OCI-LY1 (cell line): ENCODE measurements at regions not wholly inside any gene's neighbourhood (a gene's known extent, or its start where the extent isn't known, plus 50 kb on each side); places are given as distances from the start of the nearest gene placed in this dataset.

Experiments
- CTCF ChIP-seq: fragments of 200-600 bp; sonication (generic), shearing (Covaris generic); IDR thresholded peaks from 2 replicates; pipeline ENCODE4 v1.5.1; 2017; ENCODE audit warnings: mild to moderate bottlenecking, antibody characterized with exemption, low read length, moderate library complexity, mixed read lengths
- EZH2 ChIP-seq: fragments of 200-600 bp; sonication (generic), shearing (Covaris generic); IDR thresholded peaks from 2 replicates; pipeline ENCODE4 v1.8.0; 2017; ENCODE audit warnings: borderline replicate concordance, mixed run types, mild to moderate bottlenecking, antibody characterized with exemption, low read length, moderate library complexity, mixed read lengths

- TF ChIP-seq CTCF = no peak
- no peak for TF ChIP-seq EZH2
These were observed 1681.0 kb upstream of the DDX18 start for GRCh38 chr2:116133381-116133942.
